HG03521 (cell line): ENCODE measurements at regions not wholly inside any gene's neighbourhood (a gene's known extent, or its start where the extent isn't known, plus 50 kb on each side); places are given as distances from the start of the nearest gene placed in this dataset.
"Not testable (repeated sequence)": the region's sequence is repeated elsewhere in the genome, so short reads cannot be mapped to it uniquely, and the experiment has no call there.

Experiments
- ATAC-seq: cut with Tn5 transposase; IDR thresholded peaks from one replicate; pipeline ENCODE4 v1.9.1; 2021; ENCODE audit warnings: mild to moderate bottlenecking, moderate library complexity; ENCODE audit not compliant: unreplicated experiment

- ATAC-seq = no peak
These were observed 777.2 kb upstream of the TMEFF2 start for GRCh38 chr2:192971981-192972380.

- no peak for ATAC-seq
These were observed 774.3 kb upstream of the TMEFF2 start for GRCh38 chr2:192969055-192969454.

- no peak for ATAC-seq
These were observed 766.2 kb upstream of the TMEFF2 start for GRCh38 chr2:192960945-192961344.

GRCh38 chr2:192958615-192959014 lies 763.9 kb upstream of the TMEFF2 start:
- not testable (repeated sequence) for ATAC-seq

- no peak for ATAC-seq
These were observed 762.7 kb upstream of the TMEFF2 start for GRCh38 chr2:192957425-192957824.

GRCh38 chr2:192953116-192953515 lies 758.4 kb upstream of the TMEFF2 start:
- ATAC-seq = no peak

- ATAC-seq = no peak
These were observed 757.5 kb upstream of the TMEFF2 start for GRCh38 chr2:192952245-192952644.

- no peak for ATAC-seq
These were observed 753.6 kb upstream of the TMEFF2 start for GRCh38 chr2:192948316-192948715.

- no peak for ATAC-seq
These were observed 752.6 kb upstream of the TMEFF2 start for GRCh38 chr2:192947352-192947751.

GRCh38 chr2:192940767-192941166 lies 746.0 kb upstream of the TMEFF2 start:
- no peak for ATAC-seq

- ATAC-seq = no peak
These were observed 737.6 kb upstream of the TMEFF2 start for GRCh38 chr2:192932376-192932775.

- not testable (repeated sequence) for ATAC-seq
These were observed 726.9 kb upstream of the TMEFF2 start for GRCh38 chr2:192921631-192922030.

GRCh38 chr2:192901446-192901845 lies 706.7 kb upstream of the TMEFF2 start:
- no peak for ATAC-seq

- ATAC-seq = no peak
These were observed 704.7 kb upstream of the TMEFF2 start for GRCh38 chr2:192899466-192899865.

- not testable (repeated sequence) for ATAC-seq
These were observed 699.2 kb upstream of the TMEFF2 start for GRCh38 chr2:192893976-192894375.

- ATAC-seq = no peak
These were observed 693.4 kb upstream of the TMEFF2 start for GRCh38 chr2:192888109-192888508.

- no peak for ATAC-seq
These were observed 692.6 kb upstream of the TMEFF2 start for GRCh38 chr2:192887337-192887736.

- no peak for ATAC-seq
These were observed 691.9 kb upstream of the TMEFF2 start for GRCh38 chr2:192886636-192887035.

GRCh38 chr2:192885569-192886160 lies 690.9 kb upstream of the TMEFF2 start:
- no peak for ATAC-seq

GRCh38 chr2:192877159-192877558 lies 682.4 kb upstream of the TMEFF2 start:
- no peak for ATAC-seq

- ATAC-seq = no peak
These were observed 682.0 kb upstream of the TMEFF2 start for GRCh38 chr2:192876698-192877097.

- no peak for ATAC-seq
These were observed 660.0 kb upstream of the TMEFF2 start for GRCh38 chr2:192854706-192855105.

- ATAC-seq = no peak
These were observed 659.3 kb upstream of the TMEFF2 start for GRCh38 chr2:192854031-192854430.
